Ishikawa (cell line): ENCODE measurements at regions not wholly inside any gene's neighbourhood (a gene's known extent, or its start where the extent isn't known, plus 50 kb on each side); places are given as distances from the start of the nearest gene placed in this dataset.

Experiments used
- CEBPB ChIP-seq: IDR thresholded peaks from 2 replicates; pipeline ENCODE4 v1.6.1; 2012
- CREB1 ChIP-seq: IDR thresholded peaks from 2 replicates; pipeline ENCODE4 v1.6.1; 2012; ENCODE audit warnings: low read depth
- EGR1 ChIP-seq: IDR thresholded peaks from 2 replicates; pipeline ENCODE4 v1.6.1; 2012
- EP300 ChIP-seq: IDR thresholded peaks from 2 replicates; pipeline ENCODE4 v1.6.1; 2012; ENCODE audit warnings: borderline replicate concordance
- FOXM1 ChIP-seq: IDR thresholded peaks from 2 replicates; pipeline ENCODE4 v1.6.1; 2012; ENCODE audit warnings: low read depth, borderline replicate concordance
- NFIC ChIP-seq: IDR thresholded peaks from 2 replicates; pipeline ENCODE4 v1.6.1; 2012
- RAD21 ChIP-seq: IDR thresholded peaks from 2 replicates; pipeline ENCODE4 v1.6.1; 2012; ENCODE audit warnings: low read depth
- TAF1 ChIP-seq: IDR thresholded peaks from 2 replicates; pipeline ENCODE4 v1.6.1; 2012; ENCODE audit warnings: low read depth, mild to moderate bottlenecking
- TCF12 ChIP-seq: IDR thresholded peaks from 2 replicates; pipeline ENCODE4 v1.6.1; 2012; ENCODE audit warnings: low read depth
- TEAD4 ChIP-seq: IDR thresholded peaks from 2 replicates; pipeline ENCODE4 v1.6.1; 2012
- YY1 ChIP-seq: IDR thresholded peaks from 2 replicates; pipeline ENCODE4 v1.6.1; 2012; ENCODE audit warnings: low read depth
- ZBTB7A ChIP-seq: IDR thresholded peaks from 2 replicates; pipeline ENCODE4 v1.6.1; 2012; ENCODE audit warnings: low read depth
- TF ChIP-seq, protein P1 (sequence below): IDR thresholded peaks from 2 replicates; pipeline ENCODE4 v1.6.1; 2012; ENCODE audit warnings: low read depth, mild to moderate bottlenecking
- TF ChIP-seq, protein P2 (sequence below): IDR thresholded peaks from 2 replicates; pipeline ENCODE4 v1.6.1; 2012
- TF ChIP-seq, protein P3 (sequence below): IDR thresholded peaks from 2 replicates; pipeline ENCODE4 v1.6.1; 2012

DNA sequence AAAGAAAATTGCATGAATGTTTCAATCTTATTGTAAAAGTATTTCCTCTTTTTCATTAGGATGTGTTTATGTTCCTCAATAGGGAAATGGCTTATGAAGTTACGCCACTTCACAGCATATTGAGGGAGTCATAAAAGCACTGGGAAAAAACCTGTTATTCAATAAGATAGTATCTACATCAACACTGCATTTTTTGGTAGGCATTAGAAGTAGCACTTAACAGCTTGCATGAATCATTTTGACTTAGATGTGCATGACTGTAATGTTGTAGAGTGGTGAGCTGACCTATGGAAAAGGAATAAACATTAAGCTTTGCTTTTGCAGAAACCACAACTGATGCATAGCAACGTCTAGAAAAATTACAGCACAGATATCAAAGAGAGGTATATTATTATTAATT, 111.2 kb upstream of the GRXCR1 start:
- no peak for TF ChIP-seq RAD21
- TF ChIP-seq EGR1: no peak
- no peak for TF ChIP-seq NFIC
- no peak for TF ChIP-seq EP300
- TF ChIP-seq, protein P1, sequence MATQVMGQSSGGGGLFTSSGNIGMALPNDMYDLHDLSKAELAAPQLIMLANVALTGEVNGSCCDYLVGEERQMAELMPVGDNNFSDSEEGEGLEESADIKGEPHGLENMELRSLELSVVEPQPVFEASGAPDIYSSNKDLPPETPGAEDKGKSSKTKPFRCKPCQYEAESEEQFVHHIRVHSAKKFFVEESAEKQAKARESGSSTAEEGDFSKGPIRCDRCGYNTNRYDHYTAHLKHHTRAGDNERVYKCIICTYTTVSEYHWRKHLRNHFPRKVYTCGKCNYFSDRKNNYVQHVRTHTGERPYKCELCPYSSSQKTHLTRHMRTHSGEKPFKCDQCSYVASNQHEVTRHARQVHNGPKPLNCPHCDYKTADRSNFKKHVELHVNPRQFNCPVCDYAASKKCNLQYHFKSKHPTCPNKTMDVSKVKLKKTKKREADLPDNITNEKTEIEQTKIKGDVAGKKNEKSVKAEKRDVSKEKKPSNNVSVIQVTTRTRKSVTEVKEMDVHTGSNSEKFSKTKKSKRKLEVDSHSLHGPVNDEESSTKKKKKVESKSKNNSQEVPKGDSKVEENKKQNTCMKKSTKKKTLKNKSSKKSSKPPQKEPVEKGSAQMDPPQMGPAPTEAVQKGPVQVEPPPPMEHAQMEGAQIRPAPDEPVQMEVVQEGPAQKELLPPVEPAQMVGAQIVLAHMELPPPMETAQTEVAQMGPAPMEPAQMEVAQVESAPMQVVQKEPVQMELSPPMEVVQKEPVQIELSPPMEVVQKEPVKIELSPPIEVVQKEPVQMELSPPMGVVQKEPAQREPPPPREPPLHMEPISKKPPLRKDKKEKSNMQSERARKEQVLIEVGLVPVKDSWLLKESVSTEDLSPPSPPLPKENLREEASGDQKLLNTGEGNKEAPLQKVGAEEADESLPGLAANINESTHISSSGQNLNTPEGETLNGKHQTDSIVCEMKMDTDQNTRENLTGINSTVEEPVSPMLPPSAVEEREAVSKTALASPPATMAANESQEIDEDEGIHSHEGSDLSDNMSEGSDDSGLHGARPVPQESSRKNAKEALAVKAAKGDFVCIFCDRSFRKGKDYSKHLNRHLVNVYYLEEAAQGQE: no peak
- no peak for TF ChIP-seq YY1
- TF ChIP-seq TEAD4: no peak
- TF ChIP-seq, protein P2, sequence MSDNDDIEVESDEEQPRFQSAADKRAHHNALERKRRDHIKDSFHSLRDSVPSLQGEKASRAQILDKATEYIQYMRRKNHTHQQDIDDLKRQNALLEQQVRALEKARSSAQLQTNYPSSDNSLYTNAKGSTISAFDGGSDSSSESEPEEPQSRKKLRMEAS: no peak
- no peak for TF ChIP-seq TAF1
- no peak for TF ChIP-seq FOXM1
- TF ChIP-seq ZBTB7A: no peak
- TF ChIP-seq, protein P3, sequence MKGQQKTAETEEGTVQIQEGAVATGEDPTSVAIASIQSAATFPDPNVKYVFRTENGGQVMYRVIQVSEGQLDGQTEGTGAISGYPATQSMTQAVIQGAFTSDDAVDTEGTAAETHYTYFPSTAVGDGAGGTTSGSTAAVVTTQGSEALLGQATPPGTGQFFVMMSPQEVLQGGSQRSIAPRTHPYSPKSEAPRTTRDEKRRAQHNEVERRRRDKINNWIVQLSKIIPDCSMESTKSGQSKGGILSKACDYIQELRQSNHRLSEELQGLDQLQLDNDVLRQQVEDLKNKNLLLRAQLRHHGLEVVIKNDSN: no peak
- no peak for TF ChIP-seq TCF12

DNA sequence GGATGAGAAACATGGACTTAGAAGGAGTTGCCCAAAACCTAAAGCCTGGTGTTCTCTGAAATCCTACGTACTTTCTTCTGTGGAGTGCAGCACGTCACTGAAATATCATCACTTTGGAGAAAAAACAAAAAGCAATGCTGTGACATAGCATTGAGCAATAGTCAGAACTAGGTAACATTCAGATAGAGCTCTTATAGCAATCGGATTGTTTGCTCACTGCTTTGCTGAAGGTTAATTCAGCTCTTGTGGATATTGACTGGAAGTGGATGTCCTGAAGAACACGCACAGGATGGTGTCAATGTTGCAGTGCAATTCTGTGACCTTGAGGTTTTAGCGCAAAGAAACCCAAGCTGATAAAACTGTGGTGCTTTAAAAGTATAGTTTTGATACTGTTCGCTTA, 114.2 kb upstream of the GRXCR1 start:
- TF ChIP-seq, protein P2: no peak
- no peak for TF ChIP-seq CREB1
- TF ChIP-seq NFIC: no peak
- no peak for TF ChIP-seq FOXM1
- no peak for TF ChIP-seq EGR1
- TF ChIP-seq ZBTB7A: no peak
- TF ChIP-seq TEAD4: no peak
- TF ChIP-seq CEBPB: no peak
- TF ChIP-seq RAD21: no peak
- TF ChIP-seq, protein P3: no peak
- no peak for TF ChIP-seq TCF12
- TF ChIP-seq, protein P1: no peak
- TF ChIP-seq EP300: no peak
- TF ChIP-seq YY1: no peak
- no peak for TF ChIP-seq TAF1

DNA sequence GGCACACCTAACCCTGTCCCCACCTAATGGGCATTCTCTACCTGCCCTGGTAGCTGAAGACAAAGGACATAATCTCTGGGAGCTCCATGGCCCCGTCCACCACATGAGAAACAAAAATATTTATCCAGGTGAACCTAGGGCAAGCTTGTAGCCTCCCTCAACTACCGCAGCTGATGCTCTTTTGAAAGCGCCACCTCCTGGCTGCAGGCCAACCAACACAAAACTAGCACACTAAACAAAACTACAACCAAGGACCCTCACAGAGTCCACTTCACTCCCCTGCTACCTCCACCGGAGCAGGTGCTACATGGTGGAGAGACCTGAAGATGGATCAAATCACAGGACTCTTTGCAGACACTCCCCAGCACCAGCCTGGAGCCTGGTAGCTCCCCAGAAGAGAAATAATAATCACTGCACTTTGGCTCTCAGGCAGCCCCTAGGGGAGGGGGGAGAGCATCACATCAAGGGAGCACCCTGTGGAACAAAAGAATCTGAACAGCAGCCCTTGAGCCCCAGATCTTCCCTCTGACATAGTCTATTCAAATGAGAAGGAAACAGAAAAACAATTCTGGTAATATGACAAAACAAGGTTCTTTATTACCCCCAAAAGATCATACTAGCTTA, 111.3 kb upstream of the ATP8A1 start:
- TF ChIP-seq CREB1: no peak

DNA sequence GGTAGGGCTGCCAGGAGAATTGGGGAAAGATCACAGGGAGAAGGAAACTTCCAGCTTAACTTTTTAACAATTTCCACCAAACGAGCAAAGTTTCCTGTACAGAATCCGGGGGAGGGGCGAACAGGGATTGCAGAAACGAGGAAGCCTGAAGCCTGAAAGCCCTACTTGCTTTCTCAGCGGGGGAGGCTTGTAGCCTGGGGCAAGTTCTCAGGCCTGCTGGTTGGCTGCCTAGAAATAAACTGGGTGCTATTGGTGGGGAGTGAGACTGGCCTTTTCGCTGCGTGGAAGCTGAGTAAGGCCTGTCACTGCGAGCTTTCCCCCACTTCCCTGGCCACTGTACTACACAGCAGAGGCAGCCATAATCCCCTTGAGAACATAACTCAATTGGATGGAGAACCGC, 110.8 kb upstream of the ATP8A1 start:
- TF ChIP-seq EGR1: no peak
- TF ChIP-seq, protein P3: no peak

DNA sequence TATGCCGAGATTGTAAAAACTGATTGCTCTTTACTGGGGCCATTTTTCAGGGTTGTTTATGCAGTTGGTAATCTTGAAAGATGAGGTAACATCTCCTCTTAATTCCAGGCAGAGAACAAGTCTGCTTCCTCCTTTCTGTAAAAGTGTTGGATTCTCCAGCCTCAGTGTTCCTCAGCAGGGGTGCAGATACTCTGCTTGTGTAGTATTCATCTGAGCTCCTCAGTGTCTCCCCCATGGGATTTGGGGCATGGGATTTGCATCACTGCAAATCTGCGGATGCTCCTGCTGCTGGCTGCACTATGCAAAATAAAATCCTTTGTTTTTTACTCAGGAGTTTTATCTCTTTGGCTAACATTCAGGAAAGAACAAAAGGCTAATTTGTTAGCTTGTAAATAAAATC, 104.9 kb upstream of the ATP8A1 start:
- TF ChIP-seq RAD21 (no peak), EGR1 (no peak), NFIC (no peak), CREB1 (no peak)
- TF ChIP-seq, protein P2: no peak

DNA sequence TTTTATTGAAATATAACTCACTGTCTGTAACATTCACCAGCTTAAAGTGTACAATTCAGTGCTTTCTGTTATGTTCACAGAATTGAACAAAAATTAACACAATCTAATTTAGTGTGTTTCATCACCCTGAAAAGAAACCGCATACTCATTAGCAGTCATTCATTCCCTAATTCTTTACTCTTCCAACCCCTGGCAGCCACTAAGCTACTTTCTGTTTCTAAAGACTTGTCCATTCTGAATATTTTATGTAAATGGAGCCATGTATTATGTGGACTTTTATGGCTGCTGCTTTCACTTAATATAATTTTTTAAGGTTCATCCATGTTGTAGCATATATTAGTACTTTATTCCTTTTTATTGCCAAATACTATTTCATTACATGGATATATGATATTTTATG, 94.7 kb upstream of the ATP8A1 start:
- TF ChIP-seq EGR1 (no peak), YY1 (no peak), NFIC (no peak), FOXM1 (no peak), CREB1 (no peak), RAD21 (no peak), TCF12 (no peak)
- TF ChIP-seq, protein P1: no peak
- TF ChIP-seq, protein P3: no peak
- TF ChIP-seq, protein P2: no peak
